ENCODE measurements at regions not wholly inside any gene's neighbourhood (a gene's known extent, or its start where the extent isn't known, plus 50 kb on each side); places are given as distances from the start of the nearest gene placed in this dataset.

- Histone ChIP-seq H3K9me3 (ENCODE audit: low read depth) (no peaks in the 10 kb centered on the region), H3K27ac (no peak overlapping the region), H3K27me3 (no peaks in the 10 kb centered on the region), H3K9me2 (replicated peaks; ENCODE audit: insufficient read depth) (no peaks in the 10 kb centered on the region), H3K36me3 (replicated peaks; ENCODE audit: insufficient read depth, low read depth) (no peaks in the 10 kb centered on the region), H3K79me2 (no peaks in the 10 kb centered on the region), H3K4me1 (ENCODE audit: insufficient read depth) (no peaks in the 10 kb centered on the region), H3K4me3 (no peak overlapping the region), H4K20me1 (ENCODE audit: insufficient read depth, poor library complexity, severe bottlenecking) (no peaks in the 10 kb centered on the region), H3K4me2 (no peak overlapping the region), H2AFZ (no peak overlapping the region)
- TF ChIP-seq EZH2 (IDR thresholded peaks at IDR 0.05; ENCODE audit: borderline replicate concordance) (no peak), CTCF (IDR thresholded peaks at IDR 0.05; ENCODE audit: poor library complexity) (no peak), EZH2phosphoT487 (IDR thresholded peaks at IDR 0.05; ENCODE audit: low read depth, severe bottlenecking, unreplicated experiment) (no peak)
- no peak for DNase-seq (ENCODE audit: low spot score)
These were observed 571.9 kb upstream of the PHF14 start for GRCh38 chr7:10401793-10402192.

- peaks cover 5% of the 10 kb centered on the region for H3K4me1 ChIP-seq (ENCODE audit: insufficient read depth)
- no peak for TF ChIP-seq EZH2phosphoT487 (IDR thresholded peaks at IDR 0.05; ENCODE audit: low read depth, severe bottlenecking, unreplicated experiment)
- TF ChIP-seq CTCF (IDR thresholded peaks at IDR 0.05; ENCODE audit: poor library complexity) = peak; percentile 87
- TF ChIP-seq EZH2 (IDR thresholded peaks at IDR 0.05; ENCODE audit: borderline replicate concordance) = no peak
- no peak overlapping the region for H3K4me3 ChIP-seq
- H3K9me2 ChIP-seq (replicated peaks; ENCODE audit: insufficient read depth) = no peaks in the 10 kb centered on the region
- peak; percentile 71 for DNase-seq (ENCODE audit: low spot score)
- H3K27me3 ChIP-seq = no peaks in the 10 kb centered on the region
- no peak overlapping the region for H3K27ac ChIP-seq
- no peaks in the 10 kb centered on the region for H3K36me3 ChIP-seq (replicated peaks; ENCODE audit: insufficient read depth, low read depth)
- H3K79me2 ChIP-seq = no peaks in the 10 kb centered on the region
- H3K4me2 ChIP-seq = no peak overlapping the region
- no peak overlapping the region for H2AFZ ChIP-seq
- no peaks in the 10 kb centered on the region for H4K20me1 ChIP-seq (ENCODE audit: insufficient read depth, poor library complexity, severe bottlenecking)
- H3K9me3 ChIP-seq (ENCODE audit: low read depth) = no peaks in the 10 kb centered on the region
- WGBS (ENCODE audit: low lambda C conversion rate, missing lambda C conversion rate) = 12% methylated on average over 3 of the region's 3 CpGs
These were observed 561.2 kb upstream of the PHF14 start for GRCh38 chr7:10412422-10413019.

GRCh38 chr7:10418985-10419384 is 554.7 kb upstream of the PHF14 start:
- 36% methylated on average over 2 of the region's 2 CpGs for WGBS (ENCODE audit: low lambda C conversion rate, missing lambda C conversion rate)
- Histone ChIP-seq H3K27me3 (no peaks in the 10 kb centered on the region), H3K4me3 (no peak overlapping the region), H3K4me2 (no peak overlapping the region), H3K4me1 (ENCODE audit: insufficient read depth) (no peaks in the 10 kb centered on the region), H3K9me3 (ENCODE audit: low read depth) (no peaks in the 10 kb centered on the region), H3K27ac (no peak overlapping the region), H3K36me3 (replicated peaks; ENCODE audit: insufficient read depth, low read depth) (no peaks in the 10 kb centered on the region), H3K79me2 (no peaks in the 10 kb centered on the region), H4K20me1 (ENCODE audit: insufficient read depth, poor library complexity, severe bottlenecking) (no peaks in the 10 kb centered on the region), H2AFZ (no peak overlapping the region), H3K9me2 (replicated peaks; ENCODE audit: insufficient read depth) (no peaks in the 10 kb centered on the region)
- no peak for DNase-seq (ENCODE audit: low spot score)
- TF ChIP-seq CTCF (IDR thresholded peaks at IDR 0.05; ENCODE audit: poor library complexity) = no peak
- no peak for TF ChIP-seq EZH2phosphoT487 (IDR thresholded peaks at IDR 0.05; ENCODE audit: low read depth, severe bottlenecking, unreplicated experiment)
- no peak for TF ChIP-seq EZH2 (IDR thresholded peaks at IDR 0.05; ENCODE audit: borderline replicate concordance)

DNA sequence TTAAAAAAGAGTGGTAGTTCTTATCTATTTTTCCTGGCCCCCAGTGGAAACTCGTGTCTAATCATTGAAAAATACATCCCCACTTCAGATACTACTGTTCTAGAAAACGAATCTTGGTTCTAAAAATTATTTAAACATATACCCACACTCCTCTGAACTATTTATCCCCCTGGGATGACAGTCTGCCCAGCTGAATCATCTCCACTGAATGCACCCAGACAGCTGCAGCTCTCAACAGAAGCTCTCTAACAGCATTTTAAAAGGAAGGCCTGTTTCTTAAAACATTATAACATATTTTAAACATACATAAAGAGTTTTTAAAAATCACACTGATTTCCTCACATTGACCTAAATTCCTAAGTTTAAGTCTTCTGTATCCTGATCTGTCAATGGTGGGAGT is 544.6 kb upstream of the PHF14 start:
- 62% methylated on average over 2 of the region's 2 CpGs for WGBS (ENCODE audit: low lambda C conversion rate, missing lambda C conversion rate)
- no peak overlapping the region for H3K27ac ChIP-seq
- no peak overlapping the region for H2AFZ ChIP-seq
- no peak overlapping the region for H3K4me2 ChIP-seq
- no peaks in the 10 kb centered on the region for H3K4me1 ChIP-seq (ENCODE audit: insufficient read depth)
- no peaks in the 10 kb centered on the region for H4K20me1 ChIP-seq (ENCODE audit: insufficient read depth, poor library complexity, severe bottlenecking)
- H3K9me3 ChIP-seq (ENCODE audit: low read depth) = no peaks in the 10 kb centered on the region
- H3K79me2 ChIP-seq = no peaks in the 10 kb centered on the region
- DNase-seq (ENCODE audit: low spot score) = no peak
- H3K36me3 ChIP-seq (replicated peaks; ENCODE audit: insufficient read depth, low read depth) = no peaks in the 10 kb centered on the region
- no peaks in the 10 kb centered on the region for H3K9me2 ChIP-seq (replicated peaks; ENCODE audit: insufficient read depth)
- no peaks in the 10 kb centered on the region for H3K27me3 ChIP-seq
- no peak overlapping the region for H3K4me3 ChIP-seq
- TF ChIP-seq CTCF (IDR thresholded peaks at IDR 0.05; ENCODE audit: poor library complexity) (no peak), EZH2phosphoT487 (IDR thresholded peaks at IDR 0.05; ENCODE audit: low read depth, severe bottlenecking, unreplicated experiment) (no peak), EZH2 (IDR thresholded peaks at IDR 0.05; ENCODE audit: borderline replicate concordance) (no peak)

Measured in hepatocyte (in vitro differentiated cells).